AG09319 (cell line): ENCODE measurements at regions not wholly inside any gene's neighbourhood (a gene's known extent, or its start where the extent isn't known, plus 50 kb on each side); places are given as distances from the start of the nearest gene placed in this dataset.
"Not testable (repeated sequence)": the region's sequence is repeated elsewhere in the genome, so short reads cannot be mapped to it uniquely, and the experiment has no call there.

Experiments used
- DNase-seq: peaks from one replicate; pipeline ENCODE4 v3.0.0-alpha.2; 2010; ENCODE audit warnings: low read depth; ENCODE audit errors: extremely low read depth
- CTCF ChIP-seq: IDR thresholded peaks from 2 replicates; pipeline ENCODE4 v1.5.1; 2011; ENCODE audit warnings: low read depth, mild to moderate bottlenecking, inconsistent platforms, low read length, moderate library complexity

GRCh38 chr20:1757072-1757471, 99.5 kb upstream of the SIRPG start:
- no peak for DNase-seq
- TF ChIP-seq CTCF: no peak

- DNase-seq: no peak
- no peak for TF ChIP-seq CTCF
These were observed 97.2 kb upstream of the SIRPG start for GRCh38 chr20:1754749-1755148.

GRCh38 chr20:1754306-1754705, 96.7 kb upstream of the SIRPG start:
- no peak for TF ChIP-seq CTCF
- no peak for DNase-seq

- TF ChIP-seq CTCF: no peak
- no peak for DNase-seq
These were observed 94.5 kb upstream of the SIRPG start for GRCh38 chr20:1752045-1752444.

GRCh38 chr20:1748777-1749176, 91.2 kb upstream of the SIRPG start:
- no peak for DNase-seq
- no peak for TF ChIP-seq CTCF

- TF ChIP-seq CTCF: no peak
- no peak for DNase-seq
These were observed 90.5 kb upstream of the SIRPG start for GRCh38 chr20:1747953-1748577.

GRCh38 chr20:1742049-1742434, 84.5 kb upstream of the SIRPG start:
- DNase-seq: not testable (repeated sequence)

- TF ChIP-seq CTCF: no peak
- DNase-seq: no peak
These were observed 83.9 kb upstream of the SIRPG start for GRCh38 chr20:1741309-1742048.
